ENCODE measurements at regions not wholly inside any gene's neighbourhood (a gene's known extent, or its start where the extent isn't known, plus 50 kb on each side); places are given as distances from the start of the nearest gene placed in this dataset.

- DNase-seq, result no peak
- ChIA-PET POLR2A (no interaction called here), CTCF (no interaction called here)
- peaks cover 17% of the 10 kb centered on the region for H3K9me3 Mint-ChIP-seq
- no peaks in the 10 kb centered on the region for H3K27me3 Mint-ChIP-seq
- intact Hi-C loops (cut with micrococcal nuclease), result no loop called here
- ATAC-seq, result no peak
- H3K27ac Mint-ChIP-seq, result no peak overlapping the region
- no peaks in the 10 kb centered on the region for H3K36me3 Mint-ChIP-seq (ENCODE audit: low read depth)
- no peak overlapping the region for H3K4me3 Mint-ChIP-seq
- no peak for TF ChIP-seq CTCF (IDR thresholded peaks at IDR 0.05)
- no peaks in the 10 kb centered on the region for H3K4me1 Mint-ChIP-seq (ENCODE audit: low read depth)
Measured at GRCh38 chr5:155408465-155408864, 394.9 kb downstream of the KIF4B start.

DNA sequence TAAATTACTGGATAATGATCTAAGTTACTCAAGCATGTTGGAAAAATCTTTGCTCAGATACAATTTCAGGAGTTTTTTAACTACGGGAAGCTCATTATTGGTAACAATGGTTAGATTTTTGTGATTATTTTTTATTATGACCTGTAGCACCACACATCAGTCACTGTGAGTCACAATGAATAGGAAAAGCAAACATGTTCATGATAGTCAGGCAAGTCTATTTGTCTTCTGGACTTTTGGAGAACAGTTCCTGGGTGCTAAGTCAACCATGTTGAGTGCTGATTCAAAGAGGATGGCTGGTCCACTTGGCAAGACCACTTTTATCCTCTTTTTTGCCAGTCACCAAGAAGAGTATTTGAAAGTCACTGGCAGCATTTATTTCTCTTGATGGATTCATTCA is 403.2 kb downstream of the KIF4B start:
- POLR2A ChIA-PET, result no interaction called here
- no peak overlapping the region for H3K27ac Mint-ChIP-seq
- H3K9me3 Mint-ChIP-seq, result no peaks in the 10 kb centered on the region
- DNase-seq (no peak), ATAC-seq (no peak)
- H3K27me3 Mint-ChIP-seq, result no peaks in the 10 kb centered on the region
- no peaks in the 10 kb centered on the region for H3K4me1 Mint-ChIP-seq (ENCODE audit: low read depth)
- intact Hi-C loops (cut with micrococcal nuclease), result no loop called here
- CTCF ChIA-PET, result no interaction called here
- H3K4me3 Mint-ChIP-seq, result no peak overlapping the region
- no peaks in the 10 kb centered on the region for H3K36me3 Mint-ChIP-seq (ENCODE audit: low read depth)
- TF ChIP-seq CTCF (IDR thresholded peaks at IDR 0.05), result no peak

- no peaks in the 10 kb centered on the region for H3K36me3 Mint-ChIP-seq (ENCODE audit: low read depth)
- ATAC-seq (no peak), DNase-seq (no peak)
- H3K4me3 Mint-ChIP-seq, result no peak overlapping the region
- TF ChIP-seq CTCF (IDR thresholded peaks at IDR 0.05), result no peak
- no peaks in the 10 kb centered on the region for H3K27me3 Mint-ChIP-seq
- POLR2A ChIA-PET, result interaction anchor here (0.6 kb wide), 1 partner anchor 183 kb away, joined by 3 read pairs; no protein-coding TSS in a partner anchor
- H3K27ac Mint-ChIP-seq, result no peak overlapping the region
- intact Hi-C loops (cut with micrococcal nuclease), result no loop called here
- H3K9me3 Mint-ChIP-seq, result no peaks in the 10 kb centered on the region
- CTCF ChIA-PET, result no interaction called here
- no peaks in the 10 kb centered on the region for H3K4me1 Mint-ChIP-seq (ENCODE audit: low read depth)
Measured at GRCh38 chr5:155418960-155419579, 405.5 kb downstream of the KIF4B start.

DNA sequence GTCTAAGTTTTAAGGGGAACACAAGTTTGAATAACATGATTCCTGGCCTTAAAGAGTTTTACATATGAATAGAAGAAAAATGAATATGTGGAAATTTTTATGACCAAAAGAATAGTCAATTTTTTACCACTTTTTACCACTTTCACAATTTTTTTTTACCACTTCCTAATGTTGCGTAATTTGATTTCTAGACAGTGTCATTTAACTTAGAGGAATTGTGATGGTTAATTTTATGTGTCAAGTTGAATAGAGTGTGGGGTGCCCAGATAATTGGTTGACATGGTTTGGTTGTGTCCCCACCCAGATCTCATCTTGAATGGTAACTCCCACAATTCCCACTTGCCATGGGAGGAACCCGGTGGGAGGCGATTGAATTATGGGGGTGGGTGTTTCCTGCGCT is 416.6 kb downstream of the KIF4B start:
- ATAC-seq, result no peak
- Mint-ChIP-seq H3K36me3 (ENCODE audit: low read depth) (no peaks in the 10 kb centered on the region), H3K4me1 (ENCODE audit: low read depth) (no peaks in the 10 kb centered on the region), H3K9me3 (no peaks in the 10 kb centered on the region), H3K4me3 (no peak overlapping the region), H3K27ac (no peak overlapping the region), H3K27me3 (no peaks in the 10 kb centered on the region)
- no peak for DNase-seq
- ChIA-PET CTCF (no interaction called here), POLR2A (no interaction called here)
- no peak for TF ChIP-seq CTCF (IDR thresholded peaks at IDR 0.05)
- intact Hi-C loops (cut with micrococcal nuclease), result no loop called here

GRCh38 chr5:155434267-155434666 is 420.7 kb downstream of the KIF4B start:
- no peak for TF ChIP-seq CTCF (IDR thresholded peaks at IDR 0.05)
- peaks cover 2% of the 10 kb centered on the region for H3K9me3 Mint-ChIP-seq
- no peak overlapping the region for H3K4me3 Mint-ChIP-seq
- CTCF ChIA-PET, result no interaction called here
- H3K27me3 Mint-ChIP-seq, result no peaks in the 10 kb centered on the region
- no peaks in the 10 kb centered on the region for H3K4me1 Mint-ChIP-seq (ENCODE audit: low read depth)
- no peaks in the 10 kb centered on the region for H3K36me3 Mint-ChIP-seq (ENCODE audit: low read depth)
- no peak for ATAC-seq
- POLR2A ChIA-PET, result no interaction called here
- intact Hi-C loops (cut with micrococcal nuclease), result no loop called here
- H3K27ac Mint-ChIP-seq, result no peak overlapping the region
- DNase-seq, result no peak

Measured in activated CD8-positive, alpha-beta T cell treated with anti-CD3 and anti-CD28 coated beads for 36 hours (primary cell).